Epithelial cell of proximal tubule (primary cell): ENCODE measurements at regions not wholly inside any gene's neighbourhood (a gene's known extent, or its start where the extent isn't known, plus 50 kb on each side); places are given as distances from the start of the nearest gene placed in this dataset.

Source experiments
- DNase-seq: peaks from one replicate; pipeline ENCODE4 v3.0.0-alpha.2; 2011; ENCODE audit warnings: low read depth
- H3K4me3 ChIP-seq: 2 replicates; pipeline ENCODE4 v1.5.1; 2011; ENCODE audit warnings: low read depth, mild to moderate bottlenecking, low read length
- CTCF ChIP-seq: conservative IDR thresholded peaks from 2 replicates; pipeline ENCODE4 v1.5.1; 2012; ENCODE audit warnings: low read depth, mild to moderate bottlenecking, low read length

DNA sequence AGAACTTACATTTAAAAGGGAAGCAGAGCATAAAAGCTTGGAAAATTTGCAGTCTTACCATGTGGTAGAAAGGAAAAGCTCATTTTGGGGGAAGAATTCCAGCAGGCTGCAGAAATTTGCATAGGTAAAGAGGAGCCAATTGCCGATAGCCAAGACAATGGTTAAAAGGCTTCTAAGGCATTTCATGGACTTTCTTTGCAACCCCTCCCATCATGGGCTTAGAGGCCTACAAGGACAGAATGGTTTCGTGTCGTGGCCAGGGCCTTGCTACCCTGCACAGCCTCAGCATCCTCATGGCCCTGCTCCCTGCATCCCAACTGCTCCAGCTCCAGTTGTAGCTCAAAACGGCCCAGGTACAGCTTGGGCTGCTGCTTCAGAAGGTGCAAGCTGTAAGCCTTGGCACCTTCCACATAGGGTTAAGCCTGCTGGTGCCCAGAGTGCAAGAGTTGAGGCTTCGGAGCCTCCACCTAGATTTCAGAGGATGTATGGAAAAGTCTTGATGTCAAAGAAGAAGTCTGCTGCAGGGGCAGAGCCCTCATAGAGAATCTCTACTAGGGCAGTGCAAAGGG, 420.3 kb downstream of the PCDH17 start:
- no peak overlapping the region for H3K4me3 ChIP-seq
- no peak for TF ChIP-seq CTCF
- no peak for DNase-seq

GRCh38 chr13:58056426-58056825, 424.9 kb downstream of the PCDH17 start:
- no peak for TF ChIP-seq CTCF
- H3K4me3 ChIP-seq: no peak overlapping the region
- no peak for DNase-seq

- TF ChIP-seq CTCF: no peak
- no peak overlapping the region for H3K4me3 ChIP-seq
- DNase-seq: no peak
Observed at GRCh38 chr13:58059624-58060023, 428.1 kb downstream of the PCDH17 start.

DNA sequence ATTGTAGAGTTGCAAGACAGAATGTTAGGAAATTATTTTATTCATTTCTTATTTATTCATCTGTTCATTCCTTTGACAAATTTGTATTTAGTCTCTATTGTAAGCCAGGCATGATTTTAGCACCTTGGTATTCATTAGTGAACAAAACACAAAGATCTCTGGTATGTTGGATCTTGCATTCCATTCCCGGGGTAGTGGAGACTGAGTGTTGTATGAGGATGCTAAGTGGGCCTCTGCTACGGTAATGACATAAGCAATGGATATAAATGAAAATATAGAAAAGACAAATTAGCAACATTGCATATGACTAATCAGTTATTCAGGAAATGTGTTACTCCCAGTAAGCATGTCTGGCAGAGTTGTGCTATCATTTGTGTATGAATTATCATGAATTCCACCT, 449.3 kb downstream of the PCDH17 start:
- no peak overlapping the region for H3K4me3 ChIP-seq
- no peak for DNase-seq
- TF ChIP-seq CTCF: no peak

DNA sequence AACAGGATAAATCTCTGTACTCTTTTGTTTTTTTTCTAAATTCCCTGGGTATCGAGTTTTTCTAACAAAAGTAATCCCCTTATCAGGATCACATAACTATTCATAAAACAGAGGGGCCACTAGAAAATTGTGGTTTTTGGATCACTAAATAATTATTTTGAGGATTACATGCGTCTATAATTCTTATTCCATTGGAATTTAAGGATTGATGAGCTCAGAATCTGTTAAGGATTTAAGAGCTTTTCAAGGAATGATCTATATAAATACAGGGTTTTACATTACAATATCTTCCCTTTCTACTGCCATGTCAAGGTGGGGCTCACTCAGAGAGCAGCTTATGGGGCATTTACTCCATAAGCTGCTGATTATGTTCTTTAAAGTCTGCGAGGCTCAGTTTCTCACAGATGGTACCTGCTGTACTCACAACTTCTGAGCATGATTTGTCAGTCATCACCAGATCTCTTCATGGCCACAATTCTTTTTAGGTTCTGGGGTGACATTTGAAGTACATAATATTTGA, 449.8 kb downstream of the PCDH17 start:
- no peak overlapping the region for H3K4me3 ChIP-seq
- no peak for DNase-seq
- no peak for TF ChIP-seq CTCF

DNA sequence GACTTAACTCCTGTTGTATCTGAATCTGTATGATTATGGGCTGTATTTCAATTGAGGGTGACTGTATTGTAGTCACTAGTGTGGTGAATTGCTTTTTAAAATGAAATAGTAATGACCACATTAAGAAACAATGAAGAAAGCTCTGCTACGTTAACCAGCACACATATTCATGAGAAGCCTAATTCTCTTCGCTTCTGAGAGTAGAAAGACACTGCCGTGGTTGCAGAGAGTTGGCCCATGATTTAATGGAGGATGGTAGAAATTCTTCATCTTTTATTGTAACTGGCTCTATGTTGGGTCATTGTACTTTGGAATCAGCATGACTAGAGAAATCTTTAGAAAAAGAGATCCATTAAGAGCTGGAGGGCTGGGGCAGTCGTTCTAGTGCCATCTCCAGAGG, 451.5 kb downstream of the PCDH17 start:
- no peak for DNase-seq
- no peak overlapping the region for H3K4me3 ChIP-seq
- no peak for TF ChIP-seq CTCF

- no peak for DNase-seq
- no peak for TF ChIP-seq CTCF
- H3K4me3 ChIP-seq: no peak overlapping the region
Observed at GRCh38 chr13:58085274-58085673, 453.7 kb downstream of the PCDH17 start.
